ENCODE measurements at regions not wholly inside any gene's neighbourhood (a gene's known extent, or its start where the extent isn't known, plus 50 kb on each side); places are given as distances from the start of the nearest gene placed in this dataset.
"Not testable (repeated sequence)": the region's sequence is repeated elsewhere in the genome, so short reads cannot be mapped to it uniquely, and the experiment has no call there.

DNA sequence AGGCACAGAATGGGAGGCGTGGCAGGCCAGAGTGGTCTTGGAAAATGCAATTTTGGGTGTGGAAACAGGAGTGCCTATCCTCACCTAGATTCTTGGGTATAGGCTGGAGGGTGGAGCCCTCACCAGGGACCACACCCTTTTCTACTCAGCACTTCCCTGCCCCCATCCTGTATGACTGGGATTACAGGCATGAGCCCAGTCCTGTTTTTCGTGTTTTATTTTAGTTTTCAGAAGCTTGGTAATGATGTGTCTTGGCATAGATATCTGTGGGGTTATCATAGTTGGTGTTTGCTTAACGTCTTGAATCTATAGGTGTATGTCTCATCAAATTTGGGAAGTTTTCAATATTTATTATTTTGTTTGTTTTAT lies 248.7 kb upstream of the CBLB start:
- no peak for DNase-seq (ENCODE audit: low read depth in 2 of 2)

DNA sequence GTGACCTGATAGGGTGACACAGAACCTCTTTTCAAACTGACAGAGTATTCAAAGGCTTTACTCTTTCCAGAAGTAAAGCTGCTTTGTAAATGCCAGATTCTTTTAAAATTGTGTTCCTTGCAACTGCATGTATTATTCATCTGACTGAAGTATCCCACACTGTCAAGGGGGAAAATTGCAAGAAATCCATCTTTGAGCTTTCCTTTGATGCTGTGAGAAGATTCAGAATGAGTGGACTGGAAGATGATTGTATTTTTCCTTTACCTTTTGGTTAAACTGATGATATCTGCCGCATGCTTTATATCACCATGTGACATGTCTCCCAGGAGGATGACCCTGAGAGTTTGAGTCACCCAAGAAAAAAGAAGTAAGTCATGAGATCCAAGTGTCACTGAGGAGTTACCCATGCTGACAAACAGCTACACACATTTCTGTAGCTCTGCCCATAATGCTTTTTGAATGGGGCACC lies 250.8 kb upstream of the CBLB start:
- no peak for DNase-seq (ENCODE audit: low read depth in 2 of 2)

DNA sequence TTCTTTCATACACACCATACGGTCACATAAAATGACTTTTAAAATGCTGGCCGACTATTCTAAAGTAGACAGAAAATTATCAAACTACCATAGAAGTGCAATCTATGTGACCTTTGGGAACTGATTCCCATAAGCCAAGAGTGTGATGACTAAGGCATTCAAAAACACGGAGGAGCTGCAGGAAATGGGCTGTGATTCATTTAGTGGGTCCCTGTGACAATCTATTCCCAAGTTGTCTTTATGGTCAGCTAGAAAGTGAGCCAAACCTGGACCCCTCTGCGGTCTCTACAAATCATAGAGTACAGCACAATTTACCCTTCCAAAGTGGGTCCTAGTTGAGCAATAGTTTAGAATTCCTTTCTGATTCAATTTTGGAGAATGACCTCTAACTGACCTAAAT lies 251.5 kb upstream of the CBLB start:
- DNase-seq (ENCODE audit: low read depth in 2 of 2), result no peak

DNA sequence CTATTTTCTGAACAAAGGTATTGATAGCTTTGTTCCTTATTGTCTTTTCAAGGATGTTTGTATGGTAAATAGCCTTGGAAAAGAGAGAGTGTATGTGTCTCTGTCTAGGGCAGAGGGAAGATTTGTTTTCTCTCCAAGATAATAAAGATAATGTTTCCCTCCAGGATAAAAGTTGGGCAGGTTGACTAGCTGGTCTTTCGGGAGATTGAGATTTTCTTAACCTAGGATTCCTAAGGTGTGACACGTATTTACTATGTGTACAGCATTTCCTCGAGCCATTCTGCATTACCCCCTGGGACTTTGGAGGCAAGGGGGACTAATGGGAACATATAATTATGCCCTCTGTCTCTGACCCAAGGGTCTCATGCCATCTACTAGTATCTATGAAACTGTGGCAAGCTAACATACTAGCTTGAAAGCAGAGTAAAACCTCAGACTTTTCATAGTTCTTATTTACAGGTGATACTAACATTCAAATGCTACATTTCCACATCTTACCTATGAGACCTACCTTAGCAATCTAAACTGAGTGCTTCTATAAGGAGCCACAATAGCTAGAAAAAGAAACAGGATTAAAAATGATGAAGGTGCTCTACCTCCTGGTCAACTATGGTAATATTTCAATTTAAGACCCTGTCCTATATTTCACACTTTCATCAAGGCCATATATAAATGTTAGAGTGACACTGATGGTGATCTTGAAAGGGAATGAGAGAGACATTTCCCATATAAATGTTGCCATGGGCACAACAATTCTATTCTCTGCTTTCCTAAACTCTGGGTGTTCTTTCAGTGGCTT lies 252.9 kb upstream of the CBLB start:
- DNase-seq (ENCODE audit: low read depth in 2 of 2), result no peak

DNA sequence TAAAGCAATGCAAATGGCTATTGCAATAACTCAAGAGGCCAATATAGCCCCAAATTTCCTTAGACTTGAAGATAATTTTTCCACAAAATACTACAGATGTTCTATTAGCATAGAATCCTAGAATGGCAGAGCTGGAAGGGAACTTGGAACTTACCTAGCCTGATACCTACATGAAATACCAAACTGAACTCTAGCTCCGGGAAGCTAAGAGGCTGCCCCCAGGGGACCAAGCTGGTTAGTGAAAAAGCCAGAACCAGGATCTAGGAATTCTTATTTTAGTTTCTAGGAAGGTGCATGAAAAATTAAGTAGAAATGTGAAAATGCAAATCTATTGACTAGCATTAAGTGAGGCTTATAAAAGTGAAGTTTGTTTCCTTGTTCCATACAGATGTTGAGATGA lies 256.0 kb upstream of the CBLB start:
- no peak for DNase-seq (ENCODE audit: low read depth in 2 of 2)

DNA sequence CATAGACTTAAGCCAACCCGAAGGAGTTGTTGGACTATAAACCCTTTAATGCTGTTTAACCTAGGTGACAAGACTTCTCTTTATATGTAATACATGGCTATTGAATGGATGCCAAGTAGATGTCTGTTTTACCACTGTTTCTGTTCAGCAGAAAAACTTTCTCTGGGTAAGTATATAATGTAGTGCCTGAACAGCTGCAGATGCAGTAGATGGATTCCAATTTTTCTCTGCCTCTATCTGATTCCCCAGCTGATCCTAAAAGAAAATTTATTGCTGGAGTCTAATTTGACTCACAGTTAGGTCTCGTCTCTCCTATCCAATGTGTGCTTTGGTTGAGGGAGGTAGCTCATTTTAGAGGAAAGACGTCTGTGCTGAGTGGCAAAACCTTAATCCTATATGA lies 256.5 kb upstream of the CBLB start:
- no peak for DNase-seq (ENCODE audit: low read depth in 2 of 2)

DNA sequence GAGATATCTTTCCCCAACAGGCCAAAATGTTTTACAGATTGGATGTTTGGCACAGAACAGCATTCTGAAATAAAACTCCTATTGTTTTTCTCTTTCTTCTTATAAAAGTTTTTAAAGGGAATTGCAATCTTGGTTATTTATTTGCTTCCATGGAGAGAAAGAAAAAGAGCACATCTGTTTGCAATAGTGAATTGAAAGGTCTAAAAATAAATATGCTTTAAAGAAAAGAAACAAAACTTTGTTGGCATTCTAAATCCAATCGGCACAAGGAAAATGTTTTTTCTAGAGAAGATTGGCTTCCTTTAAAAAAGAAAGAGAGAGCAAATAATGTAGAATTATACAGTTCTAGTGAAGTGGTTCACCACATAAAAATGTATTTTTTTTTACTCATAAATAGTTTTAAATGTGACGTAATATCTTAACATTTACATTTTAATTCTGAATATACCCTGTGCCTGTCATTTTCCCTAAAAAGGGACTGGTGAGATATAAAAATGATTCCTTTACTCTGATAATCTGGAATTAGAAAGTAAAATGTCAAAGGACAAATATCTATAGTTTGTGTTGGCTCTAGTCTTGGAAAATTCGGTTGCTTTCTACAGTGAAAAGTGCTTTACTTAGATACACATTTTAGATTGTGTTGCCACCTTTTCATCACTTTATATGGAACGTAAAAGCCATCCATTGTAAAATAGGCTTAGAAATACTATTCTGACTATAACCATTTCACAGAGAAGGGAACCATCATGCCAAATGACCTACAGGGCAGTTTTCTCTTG lies 257.4 kb upstream of the CBLB start:
- no peak for DNase-seq (ENCODE audit: low read depth in 2 of 2)

DNA sequence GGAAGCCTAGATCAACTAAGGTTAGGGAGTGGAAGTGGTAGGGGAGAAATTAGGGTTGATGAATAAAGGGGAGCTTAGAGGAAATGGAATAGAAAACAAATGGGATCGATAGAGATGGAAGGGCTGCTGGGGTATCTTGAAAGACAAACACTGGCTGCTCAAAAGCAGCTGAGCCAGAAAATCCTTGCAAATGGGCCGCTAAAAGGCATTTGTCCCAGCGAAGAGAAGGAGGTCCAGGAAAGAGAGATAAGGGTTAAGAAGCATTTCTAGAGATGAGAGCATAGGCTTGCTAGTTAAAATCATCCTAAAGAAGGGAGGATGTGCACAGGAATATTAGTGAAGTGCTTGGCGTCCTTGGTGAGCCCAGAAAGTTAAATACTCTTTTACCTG lies 258.0 kb upstream of the CBLB start:
- no peak for DNase-seq (ENCODE audit: low read depth in 2 of 2)

DNA sequence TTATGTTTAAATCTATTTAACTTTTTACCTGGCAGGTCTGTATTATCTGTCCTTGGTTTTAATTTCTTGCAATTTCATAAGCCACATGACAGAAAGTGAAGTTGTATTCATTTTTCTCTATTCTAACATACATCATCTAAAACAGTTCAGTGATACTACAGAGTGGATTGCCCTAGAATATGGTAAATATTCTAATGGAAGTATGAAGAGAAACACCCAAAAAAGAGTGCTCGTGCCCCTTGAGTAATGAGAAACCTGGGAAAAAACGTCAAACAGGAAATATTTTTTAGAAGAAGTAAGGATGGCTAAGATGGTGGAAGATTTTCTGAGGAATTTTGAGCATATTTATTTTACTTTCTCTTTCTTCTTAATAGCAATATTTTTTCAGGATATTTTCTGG lies 261.1 kb upstream of the CBLB start:
- DNase-seq (ENCODE audit: low read depth in 2 of 2), result no peak

DNA sequence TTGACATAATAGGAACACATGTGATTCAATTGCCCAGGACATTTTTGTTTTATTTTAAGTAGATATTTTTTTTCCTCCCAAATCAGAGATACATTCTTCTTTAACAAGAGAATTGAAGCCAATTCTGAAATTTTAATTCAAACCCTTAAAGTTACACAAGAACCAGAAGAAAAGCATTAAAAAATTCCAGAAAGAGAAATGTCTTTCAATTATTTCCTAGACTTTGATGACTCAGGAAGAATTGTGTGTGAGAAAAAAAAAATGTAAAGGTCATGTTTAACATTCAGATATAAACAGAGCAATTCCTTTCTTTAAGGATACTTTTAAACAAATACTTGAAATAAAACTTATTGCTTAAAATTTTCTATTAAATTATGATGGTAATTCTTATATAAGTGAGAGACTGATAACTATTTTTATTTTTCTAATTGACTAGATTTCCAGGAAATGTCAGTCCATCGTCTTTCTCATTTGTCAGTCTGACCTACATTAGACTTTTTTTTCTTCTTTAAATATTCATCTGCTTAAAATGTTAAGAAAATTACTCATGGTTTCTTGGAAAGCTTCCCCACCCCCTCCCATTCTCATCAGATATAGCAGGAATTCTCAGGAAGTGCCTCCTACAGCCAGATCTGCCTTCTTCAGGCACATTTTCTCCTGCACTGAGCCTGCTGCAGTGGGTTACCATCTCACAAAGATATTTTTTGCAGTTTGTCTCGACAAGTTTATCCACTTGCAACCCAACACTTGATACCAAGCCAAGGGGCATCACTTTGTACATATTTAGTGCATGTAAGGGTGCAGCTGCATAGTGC lies 261.8 kb upstream of the CBLB start:
- DNase-seq (ENCODE audit: low read depth in 2 of 2), result no peak

DNA sequence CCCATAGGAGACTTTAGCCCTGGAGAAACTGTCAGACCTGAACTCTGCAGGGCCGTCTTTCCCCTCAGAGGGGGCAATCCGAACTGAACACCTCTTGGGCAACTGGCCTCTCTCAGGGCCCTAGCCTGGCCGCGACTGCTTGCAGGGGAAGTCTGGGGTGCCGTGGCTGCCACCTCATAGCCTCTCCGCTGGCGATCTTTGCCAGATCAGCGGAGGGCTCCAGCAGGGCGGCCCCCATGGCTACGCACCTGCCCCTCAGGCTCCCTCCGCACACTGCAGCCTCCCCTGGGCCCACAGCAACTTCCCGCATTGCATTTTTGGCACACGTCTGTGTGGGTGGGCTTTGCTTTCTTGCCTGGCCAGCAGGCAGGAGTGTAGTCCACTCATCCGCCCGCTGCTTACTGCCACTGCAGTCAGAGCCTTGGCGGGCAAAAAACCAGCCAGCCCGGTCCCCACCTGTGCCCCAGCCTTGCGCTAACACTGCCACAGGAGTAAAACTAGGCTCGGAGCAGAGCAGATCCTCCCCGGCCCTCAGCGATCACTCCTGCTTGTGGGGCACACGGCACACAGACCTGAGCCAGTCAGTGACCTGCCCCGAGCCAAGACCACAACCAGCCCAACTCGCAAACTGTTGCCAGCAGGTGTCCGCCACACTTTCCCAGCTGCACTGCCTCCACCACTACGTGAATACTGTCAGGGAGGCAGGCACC lies 266.8 kb upstream of the CBLB start:
- DNase-seq (ENCODE audit: low read depth in 2 of 2), result no peak

DNA sequence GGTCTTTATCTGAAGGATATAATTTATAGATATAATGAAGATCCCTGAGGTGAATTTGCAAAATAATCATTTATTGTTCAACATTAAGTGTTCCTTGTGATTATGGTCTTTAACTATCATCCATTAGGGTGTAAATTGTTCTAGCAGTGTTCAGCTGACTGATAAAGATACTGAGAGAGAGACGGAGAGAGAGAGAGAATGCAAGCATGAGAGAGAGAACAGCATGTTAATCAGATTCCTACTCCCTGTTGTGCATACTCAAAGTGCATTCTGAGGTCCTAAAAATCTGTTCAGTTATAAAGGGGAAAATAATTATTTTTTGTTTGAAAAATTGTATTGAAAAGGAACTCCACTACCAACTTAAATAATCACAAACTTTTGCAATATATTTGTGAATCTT lies 271.0 kb upstream of the CBLB start:
- no peak for DNase-seq (ENCODE audit: low read depth in 2 of 2)

DNA sequence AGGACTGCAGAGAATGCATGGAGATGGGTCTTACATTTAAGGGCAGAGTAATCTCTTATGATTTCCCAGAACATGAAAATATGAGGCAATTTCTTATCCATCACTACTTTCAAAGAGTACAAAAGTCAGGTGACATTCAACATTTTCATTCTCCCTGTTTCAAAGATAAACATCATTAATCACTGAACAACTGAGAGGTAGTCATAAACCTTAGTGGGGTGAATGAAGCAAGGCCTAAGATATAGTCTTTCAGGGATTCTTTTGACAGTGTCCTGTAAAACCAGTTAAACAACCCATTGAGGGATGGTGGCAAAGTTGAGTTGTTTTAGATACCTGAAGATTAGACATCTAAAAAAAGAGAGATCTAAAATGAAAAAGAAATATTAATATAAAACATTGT lies 271.6 kb upstream of the CBLB start:
- no peak for DNase-seq (ENCODE audit: low read depth in 2 of 2)

DNA sequence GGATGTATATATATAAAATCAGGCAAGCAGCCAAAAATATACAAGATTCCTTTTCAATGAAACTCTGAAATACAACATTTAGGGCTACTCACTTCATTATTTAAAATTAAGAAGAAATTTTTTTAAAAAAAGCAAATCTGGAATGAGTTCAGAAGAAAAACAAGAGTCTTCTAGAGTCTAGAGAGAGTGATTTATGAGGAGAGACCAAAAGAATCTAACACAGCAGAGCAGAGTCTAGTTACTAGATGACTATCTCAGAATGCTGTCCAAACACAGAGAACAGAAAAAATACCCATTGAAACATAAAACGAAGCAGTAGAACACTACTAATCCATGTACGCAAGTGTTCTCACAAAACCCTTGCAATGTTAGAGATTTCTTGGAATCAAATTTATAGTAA lies 275.2 kb upstream of the CBLB start:
- no peak for DNase-seq (ENCODE audit: low read depth in 2 of 2)

DNA sequence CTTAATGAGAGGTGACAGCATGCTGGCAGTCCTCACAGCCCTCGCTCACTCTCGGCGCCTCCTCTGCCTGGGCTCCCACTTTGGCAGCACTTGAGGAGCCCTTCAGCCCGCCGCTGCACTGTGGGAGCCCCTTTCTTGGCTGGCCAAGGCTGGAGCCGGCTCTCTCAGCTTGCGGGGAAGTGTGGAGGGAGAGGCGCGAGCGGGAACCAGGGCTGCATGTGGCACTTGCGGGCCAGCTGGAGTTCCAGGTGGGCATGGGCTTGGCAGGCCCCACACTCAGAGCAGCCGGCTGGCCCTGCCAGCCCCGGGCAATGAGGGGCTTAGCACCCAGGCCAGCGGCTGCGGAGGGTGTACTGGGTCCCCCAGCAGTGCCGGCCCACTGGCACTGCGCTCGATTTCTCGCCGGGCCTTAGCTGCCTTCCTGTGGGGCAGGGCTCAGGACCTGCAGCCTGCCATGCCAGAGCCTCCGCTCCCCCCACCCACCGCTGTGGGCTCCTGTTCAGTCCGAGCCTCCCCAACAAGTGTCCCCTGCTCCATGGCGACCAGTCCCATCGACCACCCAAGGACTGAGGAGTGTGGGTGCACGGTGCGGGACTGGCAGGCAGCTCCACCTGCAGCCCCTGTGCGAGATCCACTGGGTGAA lies 279.7 kb upstream of the CBLB start:
- not testable (repeated sequence) for DNase-seq (ENCODE audit: low read depth in 2 of 2)

DNA sequence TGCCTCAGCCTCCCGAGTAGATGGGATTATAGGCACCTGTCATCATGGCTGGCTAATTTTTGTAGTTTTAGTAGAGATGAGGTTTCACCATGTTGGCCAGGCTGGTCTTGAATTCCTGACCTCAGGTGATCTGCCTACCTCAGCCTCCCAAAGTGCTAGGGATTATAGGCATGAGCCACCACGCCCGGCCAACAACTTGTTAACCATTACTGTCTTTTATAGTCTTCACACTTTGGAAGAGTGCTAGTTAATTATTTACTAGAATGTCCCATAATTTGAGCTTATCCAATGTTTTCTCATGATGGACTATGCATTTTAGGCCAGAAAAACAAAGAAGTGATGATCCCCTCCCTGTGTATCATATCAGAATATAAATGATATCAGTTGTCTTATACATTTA lies 288.6 kb upstream of the CBLB start:
- no peak for DNase-seq (ENCODE audit: low read depth in 2 of 2)

DNA sequence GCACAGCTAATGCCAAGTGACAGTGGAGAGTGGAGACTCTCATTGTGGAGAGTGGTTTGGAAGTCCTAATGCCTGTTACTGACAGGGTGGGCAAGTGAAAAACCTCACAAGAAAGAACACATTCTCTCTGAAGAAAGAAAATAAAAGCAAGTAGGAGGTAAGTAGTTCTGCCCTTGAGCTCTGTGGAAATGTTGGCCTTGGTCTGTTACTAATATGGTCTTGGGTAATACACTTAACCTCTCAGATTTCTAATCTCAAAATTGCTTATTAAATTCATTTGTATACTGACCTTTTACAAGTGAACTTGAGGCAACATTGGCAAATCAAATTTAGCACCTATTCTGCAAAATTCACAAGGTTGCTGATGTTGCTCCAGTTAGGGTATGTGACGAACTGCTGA lies 291.6 kb upstream of the CBLB start:
- no peak for DNase-seq (ENCODE audit: low read depth in 2 of 2)

DNA sequence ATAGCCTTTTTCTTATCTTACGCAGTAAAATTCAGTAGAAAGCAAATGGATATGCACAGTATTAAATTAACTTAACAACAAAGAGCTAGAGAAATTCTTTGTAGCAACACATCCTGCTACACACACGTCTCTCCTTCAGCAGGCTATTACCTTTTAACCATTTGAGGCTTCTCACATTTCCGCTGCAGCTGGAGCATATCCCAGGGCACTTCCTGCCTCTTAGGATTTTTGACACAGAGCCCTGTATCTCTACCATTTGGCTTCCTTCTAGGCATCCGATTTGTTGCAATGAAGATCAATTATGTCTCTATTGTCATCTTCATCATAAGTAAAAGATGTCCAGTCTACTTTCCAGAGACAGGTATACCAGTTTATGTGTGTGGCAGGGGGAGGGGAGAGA lies 292.4 kb upstream of the CBLB start:
- no peak for DNase-seq (ENCODE audit: low read depth in 2 of 2)

DNA sequence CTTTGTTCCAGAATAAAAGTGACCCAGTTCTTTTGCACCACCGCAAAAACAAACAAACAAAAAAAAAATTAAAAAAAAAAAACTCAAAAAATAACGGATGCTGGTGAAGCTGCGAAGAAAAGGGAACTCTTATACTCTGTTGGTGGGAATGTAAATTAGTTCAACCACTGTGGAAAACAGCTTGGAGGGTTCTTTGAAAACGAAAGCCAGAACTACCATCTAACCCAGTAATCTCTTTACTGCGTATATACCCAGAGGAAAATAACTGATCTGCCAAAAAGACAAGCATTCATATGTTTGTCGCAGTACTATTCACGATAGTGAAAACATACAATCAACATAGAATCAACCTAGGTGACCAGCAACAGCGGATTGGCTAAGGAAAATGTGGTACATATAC lies 298.9 kb upstream of the CBLB start:
- no peak for DNase-seq (ENCODE audit: low read depth in 2 of 2)

DNA sequence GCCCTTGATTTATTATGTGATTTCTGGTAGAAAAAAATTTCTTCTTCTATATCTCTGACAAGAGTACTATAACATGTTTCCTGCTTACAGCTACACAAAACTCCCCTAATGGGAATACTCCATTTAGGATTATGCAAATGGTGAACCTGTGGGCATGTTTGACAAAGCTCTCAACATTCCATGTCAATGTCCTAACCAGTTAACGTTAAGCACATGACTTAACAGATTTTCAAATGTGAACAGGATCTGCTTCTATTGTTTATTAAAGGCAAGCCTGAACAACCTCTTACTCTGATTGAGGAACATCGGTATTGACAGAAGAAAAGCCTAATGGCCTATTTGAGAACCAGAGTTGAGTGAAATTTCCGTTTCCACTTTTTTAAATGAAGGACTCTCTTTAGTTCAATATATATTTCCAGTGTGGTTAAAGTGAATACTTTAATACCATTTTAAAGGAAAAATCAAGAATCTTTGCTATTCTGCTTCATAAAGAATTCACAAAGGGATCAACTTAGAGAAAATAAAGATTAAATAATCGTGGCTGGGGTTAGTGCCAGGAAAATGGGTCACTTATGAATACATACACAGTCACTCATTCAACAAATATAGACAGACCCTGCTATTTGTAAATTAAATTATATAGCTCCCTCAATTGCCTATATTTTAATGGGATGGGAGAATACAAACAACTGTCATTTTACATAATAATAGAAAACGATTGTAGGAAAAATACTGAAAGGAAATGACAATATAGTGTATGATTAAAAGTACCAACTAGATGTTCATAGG lies 300.3 kb upstream of the CBLB start:
- DNase-seq (ENCODE audit: low read depth in 2 of 2), result no peak

DNA sequence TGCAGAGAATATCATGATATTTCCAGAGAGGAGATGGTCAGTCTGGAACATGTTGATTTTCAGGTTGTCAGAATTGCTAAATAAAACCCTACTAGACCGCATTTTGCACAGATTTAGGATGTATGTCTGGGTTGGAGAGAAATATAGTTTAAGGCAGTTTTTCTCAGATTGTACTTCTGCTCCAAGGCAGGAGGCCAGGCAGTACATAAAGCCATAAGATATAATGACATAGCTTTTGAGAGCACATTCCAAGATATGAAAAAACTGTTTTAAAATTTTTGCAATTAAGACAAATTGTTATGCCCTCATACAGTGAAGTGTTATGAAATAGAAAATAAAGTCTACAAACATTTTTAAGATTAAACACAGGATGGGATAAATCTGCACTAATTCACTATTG lies 301.8 kb upstream of the CBLB start:
- DNase-seq (ENCODE audit: low read depth in 2 of 2), result no peak
